ENCODE measurements at regions not wholly inside any gene's neighbourhood (a gene's known extent, or its start where the extent isn't known, plus 50 kb on each side); places are given as distances from the start of the nearest gene placed in this dataset.

DNA sequence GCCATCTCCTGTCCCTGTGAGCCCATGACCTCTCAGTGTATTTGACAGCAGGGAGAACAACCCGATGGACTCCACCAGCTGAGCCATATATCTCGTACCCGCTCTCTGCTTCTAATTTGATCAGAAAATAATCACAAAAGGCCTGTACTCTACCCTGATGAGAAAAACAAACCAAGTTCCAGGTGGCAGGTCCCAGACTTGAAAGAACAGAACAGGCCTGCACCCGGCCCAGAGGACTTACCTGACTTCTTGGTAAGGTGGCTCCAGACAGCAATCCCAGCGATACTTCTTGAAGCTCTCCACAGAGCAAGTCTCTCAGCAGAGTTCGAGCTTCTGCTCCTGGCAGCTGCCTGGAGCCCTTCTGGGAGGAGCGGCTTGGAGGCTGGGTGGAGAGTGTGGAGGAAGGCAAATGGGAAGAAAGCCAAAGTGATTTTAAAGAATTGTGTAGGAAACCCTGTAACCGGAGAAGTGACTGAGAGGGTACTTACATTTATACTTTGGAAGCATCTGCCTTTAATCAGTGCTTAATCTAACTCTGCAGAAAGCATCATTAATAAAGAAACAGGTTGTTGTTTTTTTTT is 91.6 kb downstream of the SCN11A start:
- Histone ChIP-seq H4K20me1 (ENCODE audit: insufficient read depth, low read length) (no peaks in the 10 kb centered on the region), H3K79me2 (ENCODE audit: insufficient read depth, low read length) (no peaks in the 10 kb centered on the region), H3K9ac (ENCODE audit: insufficient read depth, low read depth, low read length) (no peak overlapping the region), H3K9me3 (ENCODE audit: low read length) (no peaks in the 10 kb centered on the region), H3K27ac (ENCODE audit: extremely low read length, insufficient read depth, low read length) (no peak overlapping the region), H3K36me3 (replicated peaks in 1 of 2; ENCODE audit: control insufficient read depth in 1 of 2, insufficient read depth in 2 of 2, low read length in 2 of 2) (no peaks in the 10 kb centered on the region), H3K27me3 (ENCODE audit: control insufficient read depth in 1 of 2, insufficient read depth in 2 of 2, low read length in 2 of 2) (no peaks in the 10 kb centered on the region; a peak in 1 of 5 replicates), H3K4me1 (ENCODE audit: insufficient read depth, low read length) (no peaks in the 10 kb centered on the region), H3K4me3 (replicated peaks in 1 of 3; ENCODE audit: insufficient read depth in 1 of 3, low read depth in 2 of 3, low read length in 3 of 3) (no peak overlapping the region), H2AFZ (ENCODE audit: low read length) (no peak overlapping the region), H3K4me2 (ENCODE audit: low read depth, low read length) (no peak overlapping the region)
- no TSS peak for BruUV-seq (replicated peaks)
- POLR2A ChIA-PET = no interaction called here
- ATAC-seq (no peak), FAIRE-seq (no peak), DNase-seq (ENCODE audit: low spot score) (no peak)
- intact Hi-C loops (cut with micrococcal nuclease; ENCODE audit: unreplicated experiment) = no loop called here
- CTCF ChIA-PET (ENCODE audit: low intra/inter-chr PET ratio, low total read pairs) = interaction anchor here (0.9 to 1.6 kb wide), 2 partner anchors 40 to 70 kb away, joined by 3 to 5 read pairs; no protein-coding TSS in a partner anchor
- no peak for TF ChIP-seq MIXL1 (CRISPR knock-in tag; IDR thresholded peaks at IDR 0.05)
- TF ChIP-seq ZNF350 (CRISPR knock-in tag; IDR thresholded peaks at IDR 0.05; ENCODE audit: borderline replicate concordance, low read depth) = no peak
- TF ChIP-seq, protein P1, sequence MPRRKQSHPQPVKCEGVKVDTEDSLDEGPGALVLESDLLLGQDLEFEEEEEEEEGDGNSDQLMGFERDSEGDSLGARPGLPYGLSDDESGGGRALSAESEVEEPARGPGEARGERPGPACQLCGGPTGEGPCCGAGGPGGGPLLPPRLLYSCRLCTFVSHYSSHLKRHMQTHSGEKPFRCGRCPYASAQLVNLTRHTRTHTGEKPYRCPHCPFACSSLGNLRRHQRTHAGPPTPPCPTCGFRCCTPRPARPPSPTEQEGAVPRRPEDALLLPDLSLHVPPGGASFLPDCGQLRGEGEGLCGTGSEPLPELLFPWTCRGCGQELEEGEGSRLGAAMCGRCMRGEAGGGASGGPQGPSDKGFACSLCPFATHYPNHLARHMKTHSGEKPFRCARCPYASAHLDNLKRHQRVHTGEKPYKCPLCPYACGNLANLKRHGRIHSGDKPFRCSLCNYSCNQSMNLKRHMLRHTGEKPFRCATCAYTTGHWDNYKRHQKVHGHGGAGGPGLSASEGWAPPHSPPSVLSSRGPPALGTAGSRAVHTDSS (CRISPR knock-in tag; conservative IDR thresholded peaks at IDR 0.05) = no peak
- TF ChIP-seq ZNF746 (CRISPR knock-in tag; IDR thresholded peaks at IDR 0.05) = no peak
- no peak for TF ChIP-seq KAT7 (CRISPR knock-in tag; IDR thresholded peaks at IDR 0.05; ENCODE audit: borderline replicate concordance)
- TF ChIP-seq, protein P2, sequence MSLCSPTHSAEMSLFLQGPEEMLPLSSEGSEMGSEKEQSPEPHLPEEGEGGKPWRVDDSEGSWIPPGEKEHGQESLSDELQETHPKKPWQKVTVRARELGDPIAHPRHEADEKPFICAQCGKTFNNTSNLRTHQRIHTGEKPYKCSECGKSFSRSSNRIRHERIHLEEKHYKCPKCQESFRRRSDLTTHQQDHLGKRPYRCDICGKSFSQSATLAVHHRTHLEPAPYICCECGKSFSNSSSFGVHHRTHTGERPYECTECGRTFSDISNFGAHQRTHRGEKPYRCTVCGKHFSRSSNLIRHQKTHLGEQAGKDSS (CRISPR knock-in tag; IDR thresholded peaks at IDR 0.05; ENCODE audit: borderline replicate concordance, low read depth) = no peak
- TF ChIP-seq ZNF564 (CRISPR knock-in tag; IDR thresholded peaks at IDR 0.05) = no peak
- no peak for TF ChIP-seq ATF7 (IDR thresholded peaks at IDR 0.05)
- TF ChIP-seq ATF7 (CRISPR knock-in tag; IDR thresholded peaks at IDR 0.05) = no peak
- TF ChIP-seq, protein P3, sequence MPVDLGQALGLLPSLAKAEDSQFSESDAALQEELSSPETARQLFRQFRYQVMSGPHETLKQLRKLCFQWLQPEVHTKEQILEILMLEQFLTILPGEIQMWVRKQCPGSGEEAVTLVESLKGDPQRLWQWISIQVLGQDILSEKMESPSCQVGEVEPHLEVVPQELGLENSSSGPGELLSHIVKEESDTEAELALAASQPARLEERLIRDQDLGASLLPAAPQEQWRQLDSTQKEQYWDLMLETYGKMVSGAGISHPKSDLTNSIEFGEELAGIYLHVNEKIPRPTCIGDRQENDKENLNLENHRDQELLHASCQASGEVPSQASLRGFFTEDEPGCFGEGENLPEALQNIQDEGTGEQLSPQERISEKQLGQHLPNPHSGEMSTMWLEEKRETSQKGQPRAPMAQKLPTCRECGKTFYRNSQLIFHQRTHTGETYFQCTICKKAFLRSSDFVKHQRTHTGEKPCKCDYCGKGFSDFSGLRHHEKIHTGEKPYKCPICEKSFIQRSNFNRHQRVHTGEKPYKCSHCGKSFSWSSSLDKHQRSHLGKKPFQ (CRISPR knock-in tag; IDR thresholded peaks at IDR 0.05; ENCODE audit: insufficient replicate concordance) = no peak
- 16% methylated on average over 8 of the region's 8 CpGs for WGBS (ENCODE audit: low lambda C conversion rate)
- in situ Hi-C loops (cut with HindIII; ENCODE audit: extremely low pct_ligation_motif_present, low pct_unique_long_range_greater_than_20kb) = no loop called here
